ENCODE measurements at regions not wholly inside any gene's neighbourhood (a gene's known extent, or its start where the extent isn't known, plus 50 kb on each side); places are given as distances from the start of the nearest gene placed in this dataset.

DNA sequence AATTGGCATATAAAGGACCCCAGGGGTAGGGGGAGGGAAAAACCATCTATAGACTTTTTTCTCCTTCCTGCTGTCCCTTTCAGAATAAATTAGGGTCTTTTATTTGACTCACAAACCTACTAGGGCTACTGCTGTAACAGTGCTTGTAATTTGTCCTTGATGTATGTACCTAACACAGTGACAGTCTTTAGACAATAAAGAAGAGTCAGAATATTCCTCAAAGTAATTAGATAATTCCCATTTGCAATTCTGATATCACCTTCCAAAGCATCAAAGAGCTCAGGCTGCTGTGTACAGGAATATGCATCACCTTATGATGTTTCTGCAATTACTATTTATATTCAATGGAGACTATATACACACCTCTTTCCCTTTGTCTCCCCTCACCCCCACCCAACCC, 161.7 kb downstream of the MREG start (continued):
- TF ChIP-seq, protein P1, sequence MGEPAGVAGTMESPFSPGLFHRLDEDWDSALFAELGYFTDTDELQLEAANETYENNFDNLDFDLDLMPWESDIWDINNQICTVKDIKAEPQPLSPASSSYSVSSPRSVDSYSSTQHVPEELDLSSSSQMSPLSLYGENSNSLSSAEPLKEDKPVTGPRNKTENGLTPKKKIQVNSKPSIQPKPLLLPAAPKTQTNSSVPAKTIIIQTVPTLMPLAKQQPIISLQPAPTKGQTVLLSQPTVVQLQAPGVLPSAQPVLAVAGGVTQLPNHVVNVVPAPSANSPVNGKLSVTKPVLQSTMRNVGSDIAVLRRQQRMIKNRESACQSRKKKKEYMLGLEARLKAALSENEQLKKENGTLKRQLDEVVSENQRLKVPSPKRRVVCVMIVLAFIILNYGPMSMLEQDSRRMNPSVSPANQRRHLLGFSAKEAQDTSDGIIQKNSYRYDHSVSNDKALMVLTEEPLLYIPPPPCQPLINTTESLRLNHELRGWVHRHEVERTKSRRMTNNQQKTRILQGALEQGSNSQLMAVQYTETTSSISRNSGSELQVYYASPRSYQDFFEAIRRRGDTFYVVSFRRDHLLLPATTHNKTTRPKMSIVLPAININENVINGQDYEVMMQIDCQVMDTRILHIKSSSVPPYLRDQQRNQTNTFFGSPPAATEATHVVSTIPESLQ (CRISPR knock-in tag; IDR thresholded peaks at IDR 0.05): no peak
- TF ChIP-seq NR3C1 (CRISPR knock-in tag; conservative IDR thresholded peaks at IDR 0.05; ENCODE audit: low read depth): no peak

DNA sequence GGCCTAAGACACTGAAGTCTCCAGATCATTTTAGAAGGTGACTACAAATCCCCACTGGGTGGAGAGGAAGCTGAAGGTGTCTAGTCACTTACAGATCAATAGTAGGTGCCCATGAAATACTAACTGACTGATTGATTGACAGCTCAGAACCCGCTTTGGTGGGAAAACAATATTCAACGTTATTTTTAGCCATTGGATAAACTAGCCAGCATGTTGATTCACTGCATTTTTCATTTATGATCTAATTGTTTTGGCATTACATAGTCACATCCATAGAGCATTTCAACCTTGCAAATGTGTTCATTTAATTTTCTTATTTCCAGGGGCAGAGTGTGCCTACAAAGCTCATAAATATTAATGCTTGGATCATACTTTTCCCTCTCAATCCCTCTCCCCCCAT, 162.3 kb downstream of the MREG start:
- H3K9me3 Mint-ChIP-seq: peaks cover 31% of the 10 kb centered on the region
- H3K27ac Mint-ChIP-seq: no peak overlapping the region
- no peaks in the 10 kb centered on the region; the same call in 1 of the 2 replicates for H3K27me3 Mint-ChIP-seq (ENCODE audit: low read depth)
- ATAC-seq (no peak), DNase-seq (ENCODE audit: low spot score) (no peak)
- CTCF ChIA-PET: interaction anchor here (0.6 to 2.1 kb wide), 2 partner anchors 23 to 411 kb away, joined by 4 to 6 read pairs; no protein-coding TSS in a partner anchor
- TF ChIP-seq, protein P2, sequence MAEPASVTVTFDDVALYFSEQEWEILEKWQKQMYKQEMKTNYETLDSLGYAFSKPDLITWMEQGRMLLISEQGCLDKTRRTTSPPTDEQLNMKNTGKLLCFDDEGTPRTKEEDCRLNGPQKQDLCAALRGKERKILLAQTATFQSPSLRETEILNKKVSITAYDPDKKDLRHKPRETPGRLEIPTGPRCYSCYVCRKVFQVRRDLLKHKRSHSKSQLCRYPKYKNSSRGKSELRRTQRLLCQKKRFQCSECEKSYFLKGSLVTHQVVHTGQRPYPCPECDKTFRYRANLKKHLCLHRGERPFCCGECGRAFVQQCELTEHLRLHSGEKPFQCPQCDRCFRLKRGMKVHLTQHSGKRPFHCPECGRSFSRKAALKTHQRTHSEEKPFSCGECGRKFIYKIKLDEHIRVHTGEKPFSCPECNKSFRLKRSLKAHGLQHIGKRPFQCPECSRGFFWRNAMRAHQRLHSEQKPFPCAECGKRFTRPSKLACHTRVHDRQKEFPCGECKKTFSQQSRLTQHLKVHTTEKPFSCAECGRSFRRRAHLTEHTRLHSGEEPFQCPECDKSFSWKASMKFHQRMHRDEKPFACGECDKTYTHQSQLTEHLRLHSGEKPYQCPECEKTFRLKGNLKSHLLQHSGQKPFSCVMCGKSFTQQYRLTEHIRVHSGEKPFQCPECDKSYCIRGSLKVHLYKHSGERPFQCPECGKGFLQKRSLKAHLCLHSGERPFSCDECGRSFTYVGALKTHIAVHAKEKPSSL (CRISPR knock-in tag; conservative IDR thresholded peaks at IDR 0.05): no peak
- TF ChIP-seq, protein P3, sequence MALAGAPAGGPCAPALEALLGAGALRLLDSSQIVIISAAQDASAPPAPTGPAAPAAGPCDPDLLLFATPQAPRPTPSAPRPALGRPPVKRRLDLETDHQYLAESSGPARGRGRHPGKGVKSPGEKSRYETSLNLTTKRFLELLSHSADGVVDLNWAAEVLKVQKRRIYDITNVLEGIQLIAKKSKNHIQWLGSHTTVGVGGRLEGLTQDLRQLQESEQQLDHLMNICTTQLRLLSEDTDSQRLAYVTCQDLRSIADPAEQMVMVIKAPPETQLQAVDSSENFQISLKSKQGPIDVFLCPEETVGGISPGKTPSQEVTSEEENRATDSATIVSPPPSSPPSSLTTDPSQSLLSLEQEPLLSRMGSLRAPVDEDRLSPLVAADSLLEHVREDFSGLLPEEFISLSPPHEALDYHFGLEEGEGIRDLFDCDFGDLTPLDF (CRISPR knock-in tag; IDR thresholded peaks at IDR 0.05): no peak
- TF ChIP-seq, protein P4, sequence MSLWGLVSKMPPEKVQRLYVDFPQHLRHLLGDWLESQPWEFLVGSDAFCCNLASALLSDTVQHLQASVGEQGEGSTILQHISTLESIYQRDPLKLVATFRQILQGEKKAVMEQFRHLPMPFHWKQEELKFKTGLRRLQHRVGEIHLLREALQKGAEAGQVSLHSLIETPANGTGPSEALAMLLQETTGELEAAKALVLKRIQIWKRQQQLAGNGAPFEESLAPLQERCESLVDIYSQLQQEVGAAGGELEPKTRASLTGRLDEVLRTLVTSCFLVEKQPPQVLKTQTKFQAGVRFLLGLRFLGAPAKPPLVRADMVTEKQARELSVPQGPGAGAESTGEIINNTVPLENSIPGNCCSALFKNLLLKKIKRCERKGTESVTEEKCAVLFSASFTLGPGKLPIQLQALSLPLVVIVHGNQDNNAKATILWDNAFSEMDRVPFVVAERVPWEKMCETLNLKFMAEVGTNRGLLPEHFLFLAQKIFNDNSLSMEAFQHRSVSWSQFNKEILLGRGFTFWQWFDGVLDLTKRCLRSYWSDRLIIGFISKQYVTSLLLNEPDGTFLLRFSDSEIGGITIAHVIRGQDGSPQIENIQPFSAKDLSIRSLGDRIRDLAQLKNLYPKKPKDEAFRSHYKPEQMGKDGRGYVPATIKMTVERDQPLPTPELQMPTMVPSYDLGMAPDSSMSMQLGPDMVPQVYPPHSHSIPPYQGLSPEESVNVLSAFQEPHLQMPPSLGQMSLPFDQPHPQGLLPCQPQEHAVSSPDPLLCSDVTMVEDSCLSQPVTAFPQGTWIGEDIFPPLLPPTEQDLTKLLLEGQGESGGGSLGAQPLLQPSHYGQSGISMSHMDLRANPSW (CRISPR knock-in tag; conservative IDR thresholded peaks at IDR 0.05; ENCODE audit: low read depth): no peak
- no peak for TF ChIP-seq JUN (CRISPR knock-in tag; IDR thresholded peaks at IDR 0.05)
- POLR2A ChIA-PET: no interaction called here
- H3K4me3 Mint-ChIP-seq: no peak overlapping the region
- peaks cover 23% of the 10 kb centered on the region for H3K36me3 Mint-ChIP-seq
- H3K4me1 Mint-ChIP-seq: peaks cover 16% of the 10 kb centered on the region

DNA sequence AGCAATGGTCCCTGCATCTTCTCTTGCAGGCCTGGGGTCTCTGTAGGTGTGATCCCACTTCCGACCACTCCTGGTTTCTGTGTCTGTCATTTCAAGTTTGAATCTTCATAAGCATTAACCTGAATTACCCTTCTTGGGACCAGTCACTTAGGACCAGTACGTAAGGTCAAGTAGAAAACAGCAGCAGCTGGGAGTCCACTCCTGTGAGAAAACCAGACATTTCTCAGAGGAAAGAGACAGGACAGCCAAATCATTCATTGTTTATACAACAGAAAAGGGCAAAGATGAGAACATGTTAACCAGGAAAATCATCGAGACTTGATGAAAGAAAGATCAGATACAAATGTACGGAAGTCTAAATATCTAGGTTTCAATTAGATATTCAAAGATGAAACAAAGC, 163.0 kb downstream of the MREG start:
- peaks cover 16% of the 10 kb centered on the region for H3K4me1 Mint-ChIP-seq
- H3K9me3 Mint-ChIP-seq: peaks cover 28% of the 10 kb centered on the region
- H3K36me3 Mint-ChIP-seq: peaks cover 23% of the 10 kb centered on the region
- no peak for DNase-seq (ENCODE audit: low spot score)
- H3K27me3 Mint-ChIP-seq (ENCODE audit: low read depth): no peaks in the 10 kb centered on the region; the same call in 1 of the 2 replicates
- POLR2A ChIA-PET: no interaction called here
- TF ChIP-seq SP1 (CRISPR knock-in tag; conservative IDR thresholded peaks at IDR 0.05) (no peak), OVOL2 (CRISPR knock-in tag; IDR thresholded peaks at IDR 0.05; ENCODE audit: borderline replicate concordance) (no peak), TP53 (CRISPR knock-in tag; IDR thresholded peaks at IDR 0.05) (no peak), CREB1 (CRISPR knock-in tag; IDR thresholded peaks at IDR 0.05) (no peak), TEAD4 (CRISPR knock-in tag; IDR thresholded peaks at IDR 0.05) (no peak), GRHL2 (CRISPR knock-in tag; IDR thresholded peaks at IDR 0.05; ENCODE audit: insufficient replicate concordance, severe bottlenecking) (no peak), IRF2 (CRISPR knock-in tag; IDR thresholded peaks at IDR 0.05; ENCODE audit: borderline replicate concordance, low read depth) (no peak), CREM (CRISPR knock-in tag; IDR thresholded peaks at IDR 0.05) (no peak), RORB (CRISPR knock-in tag; IDR thresholded peaks at IDR 0.05) (no peak), JUN (CRISPR knock-in tag; IDR thresholded peaks at IDR 0.05) (no peak)
- TF ChIP-seq, protein P5, sequence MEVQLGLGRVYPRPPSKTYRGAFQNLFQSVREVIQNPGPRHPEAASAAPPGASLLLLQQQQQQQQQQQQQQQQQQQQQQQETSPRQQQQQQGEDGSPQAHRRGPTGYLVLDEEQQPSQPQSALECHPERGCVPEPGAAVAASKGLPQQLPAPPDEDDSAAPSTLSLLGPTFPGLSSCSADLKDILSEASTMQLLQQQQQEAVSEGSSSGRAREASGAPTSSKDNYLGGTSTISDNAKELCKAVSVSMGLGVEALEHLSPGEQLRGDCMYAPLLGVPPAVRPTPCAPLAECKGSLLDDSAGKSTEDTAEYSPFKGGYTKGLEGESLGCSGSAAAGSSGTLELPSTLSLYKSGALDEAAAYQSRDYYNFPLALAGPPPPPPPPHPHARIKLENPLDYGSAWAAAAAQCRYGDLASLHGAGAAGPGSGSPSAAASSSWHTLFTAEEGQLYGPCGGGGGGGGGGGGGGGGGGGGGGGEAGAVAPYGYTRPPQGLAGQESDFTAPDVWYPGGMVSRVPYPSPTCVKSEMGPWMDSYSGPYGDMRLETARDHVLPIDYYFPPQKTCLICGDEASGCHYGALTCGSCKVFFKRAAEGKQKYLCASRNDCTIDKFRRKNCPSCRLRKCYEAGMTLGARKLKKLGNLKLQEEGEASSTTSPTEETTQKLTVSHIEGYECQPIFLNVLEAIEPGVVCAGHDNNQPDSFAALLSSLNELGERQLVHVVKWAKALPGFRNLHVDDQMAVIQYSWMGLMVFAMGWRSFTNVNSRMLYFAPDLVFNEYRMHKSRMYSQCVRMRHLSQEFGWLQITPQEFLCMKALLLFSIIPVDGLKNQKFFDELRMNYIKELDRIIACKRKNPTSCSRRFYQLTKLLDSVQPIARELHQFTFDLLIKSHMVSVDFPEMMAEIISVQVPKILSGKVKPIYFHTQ (CRISPR knock-in tag; IDR thresholded peaks at IDR 0.05): no peak
- no peak overlapping the region for H3K27ac Mint-ChIP-seq
- CTCF ChIA-PET: interaction anchor here (0.6 to 2.1 kb wide), 2 partner anchors 22 to 411 kb away, joined by 4 to 6 read pairs; no protein-coding TSS in a partner anchor
- ATAC-seq: no peak
- no peak overlapping the region for H3K4me3 Mint-ChIP-seq
